GM18870 (cell line): ENCODE measurements at regions not wholly inside any gene's neighbourhood (a gene's known extent, or its start where the extent isn't known, plus 50 kb on each side); places are given as distances from the start of the nearest gene placed in this dataset.
"Not testable (repeated sequence)": the region's sequence is repeated elsewhere in the genome, so short reads cannot be mapped to it uniquely, and the experiment has no call there.

Source experiments
- ATAC-seq: cut with Tn5 transposase; IDR thresholded peaks from one replicate; pipeline ENCODE4 v1.9.1; 2021; ENCODE audit warnings: moderate library complexity; ENCODE audit not compliant: unreplicated experiment

- no peak for ATAC-seq
Observed at GRCh38 chr2:149732730-149733290, 145.2 kb upstream of the MMADHC start.

DNA sequence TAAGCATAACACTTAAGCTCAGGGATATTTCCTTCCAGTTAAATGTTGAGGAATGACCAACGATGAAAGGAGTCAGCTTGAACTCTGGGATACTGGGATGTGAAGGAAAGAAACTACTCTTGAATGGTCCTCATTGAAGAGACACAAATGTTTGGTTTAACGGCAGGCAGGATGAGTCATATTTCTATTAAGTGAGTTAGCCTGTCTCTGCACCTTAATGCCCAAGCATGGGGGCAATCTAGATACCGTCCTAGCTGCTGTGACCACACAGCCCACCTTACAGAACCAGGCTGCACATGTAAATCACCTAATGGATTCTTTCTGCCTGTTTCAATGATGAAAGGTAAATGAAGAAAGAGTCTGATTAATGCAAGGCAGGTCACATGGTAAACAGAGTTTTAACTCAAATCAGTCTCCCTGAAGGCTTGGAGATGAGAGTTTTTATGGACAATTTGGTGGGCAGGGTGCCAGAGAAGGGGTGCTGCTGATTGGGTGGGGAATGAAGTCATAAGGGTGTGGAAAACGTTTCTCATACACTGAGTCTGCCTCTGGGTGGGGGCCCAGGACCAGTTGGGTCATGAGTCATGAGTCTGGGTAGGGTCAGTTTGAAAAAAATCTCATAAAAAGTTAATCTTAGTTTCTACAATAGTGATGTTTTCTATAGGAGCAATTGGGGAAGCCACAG lies 144.6 kb upstream of the MMADHC start:
- no peak for ATAC-seq

DNA sequence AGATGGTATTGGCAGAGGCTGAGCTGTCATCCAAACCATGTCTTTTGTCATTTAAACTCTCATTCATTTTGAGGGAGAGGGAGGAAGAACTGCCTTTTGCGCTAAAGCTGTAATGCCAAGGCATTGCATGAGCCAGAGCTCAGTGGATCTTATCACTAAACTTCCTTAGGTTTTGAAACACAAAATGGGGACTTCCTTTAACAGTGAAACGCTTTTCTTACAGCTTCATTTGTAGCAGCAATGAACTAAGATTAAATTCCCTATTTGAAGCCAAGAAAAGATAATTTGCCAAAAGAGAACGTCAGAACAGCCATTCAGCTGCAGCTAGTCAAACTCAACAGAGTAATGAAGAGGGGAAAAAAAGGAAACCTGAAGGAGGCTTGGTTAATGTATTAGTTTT lies 143.5 kb upstream of the MMADHC start:
- ATAC-seq = no peak

GRCh38 chr2:149729586-149729985 lies 142.0 kb upstream of the MMADHC start:
- no peak for ATAC-seq

DNA sequence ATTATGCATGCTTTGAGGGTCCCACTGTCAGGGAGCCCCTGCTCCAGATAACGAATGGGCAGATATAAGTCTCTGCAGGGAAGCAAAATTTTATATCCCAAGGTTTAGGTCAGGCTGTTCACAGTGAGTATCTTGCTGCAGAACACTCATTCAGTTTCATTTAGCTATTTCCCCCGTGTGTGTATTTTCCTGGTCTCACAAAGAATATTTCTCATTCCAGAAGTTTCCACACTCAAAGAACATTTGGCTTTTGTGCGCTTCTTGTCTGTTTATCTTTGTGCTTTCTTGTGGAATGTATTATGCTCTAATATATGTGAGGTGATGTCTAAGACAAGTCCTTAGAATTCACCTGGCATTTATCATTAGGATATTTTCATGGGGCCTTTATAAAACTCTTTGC lies 140.4 kb upstream of the MMADHC start:
- no peak for ATAC-seq

- ATAC-seq = no peak
Observed at GRCh38 chr2:149725234-149725633, 137.7 kb upstream of the MMADHC start.

DNA sequence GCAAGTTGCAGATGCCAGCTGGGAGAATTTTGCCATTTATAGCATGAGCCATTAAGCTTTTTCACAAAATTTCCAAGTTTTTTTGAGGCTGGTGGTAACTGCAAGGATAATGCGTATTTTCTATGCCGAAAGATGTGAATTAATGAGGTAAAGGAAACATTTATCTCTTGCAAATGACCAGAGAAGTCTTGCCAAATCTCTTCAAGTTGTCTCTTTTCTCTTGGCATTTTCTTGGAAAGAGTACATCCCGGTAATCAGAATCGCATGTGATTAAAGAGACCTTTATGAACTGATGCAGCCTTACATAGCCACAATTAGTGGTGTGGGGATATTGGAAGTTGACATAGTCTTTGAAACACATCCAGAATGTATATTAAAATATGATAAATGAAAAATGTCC lies 136.5 kb upstream of the MMADHC start:
- ATAC-seq = no peak

GRCh38 chr2:149720615-149721014 lies 133.0 kb upstream of the MMADHC start:
- ATAC-seq = no peak

DNA sequence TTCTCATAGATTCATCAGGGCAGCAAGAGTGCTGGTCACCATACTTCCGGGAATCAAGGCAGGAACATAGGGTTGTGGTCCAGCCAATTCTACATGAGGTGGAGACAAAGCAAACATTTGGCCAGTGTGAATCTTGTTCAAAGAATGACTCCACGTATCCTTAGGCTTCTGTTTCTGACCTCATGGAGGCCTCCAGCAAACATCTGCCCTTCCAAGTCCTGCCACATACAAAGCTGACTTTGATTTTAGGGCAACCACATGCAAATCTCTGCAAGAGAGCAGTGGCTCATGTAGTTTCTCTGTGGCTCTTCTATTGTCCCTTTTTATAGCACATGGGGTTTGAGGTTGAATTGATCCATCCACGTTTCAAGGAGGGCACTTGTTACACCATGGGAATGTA lies 132.1 kb upstream of the MMADHC start:
- ATAC-seq = no peak

DNA sequence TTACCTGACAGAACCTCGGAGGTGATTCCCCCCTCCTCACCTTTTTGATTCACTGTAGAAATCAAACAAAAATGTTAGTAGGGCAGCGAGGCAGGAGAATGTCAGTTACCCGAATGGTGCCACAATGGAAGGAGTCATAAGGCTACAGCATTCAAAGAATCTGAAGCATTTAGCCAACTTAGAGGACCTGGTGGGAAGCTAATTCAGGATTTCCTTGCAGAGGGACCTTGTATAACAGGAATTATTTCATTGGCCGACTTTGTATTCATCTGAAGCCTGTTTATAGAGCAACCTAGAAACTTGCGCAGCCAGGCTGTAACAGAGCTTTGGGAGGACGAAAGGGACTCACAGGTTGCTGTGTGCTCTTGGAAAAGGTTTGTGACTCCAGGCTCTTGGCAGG lies 129.1 kb upstream of the MMADHC start:
- ATAC-seq = no peak

DNA sequence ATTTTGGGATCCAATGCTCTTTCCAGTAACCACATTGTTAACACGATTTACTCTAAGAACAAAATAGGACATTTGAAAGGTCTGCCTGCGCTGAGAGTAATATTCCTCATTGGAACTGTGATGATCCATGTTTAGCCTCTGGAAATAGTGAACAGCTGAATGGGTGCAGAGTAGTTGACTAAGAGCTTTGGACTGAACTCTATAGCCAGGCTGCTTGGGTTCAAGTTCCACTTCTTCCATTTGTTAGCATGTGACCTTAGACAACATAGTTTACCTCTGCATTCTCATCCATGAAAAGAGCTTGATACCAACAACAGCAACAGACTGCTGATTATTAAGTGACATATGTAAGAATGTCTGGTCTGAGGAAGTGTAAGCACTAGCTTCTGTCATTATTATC lies 128.3 kb upstream of the MMADHC start:
- no peak for ATAC-seq

DNA sequence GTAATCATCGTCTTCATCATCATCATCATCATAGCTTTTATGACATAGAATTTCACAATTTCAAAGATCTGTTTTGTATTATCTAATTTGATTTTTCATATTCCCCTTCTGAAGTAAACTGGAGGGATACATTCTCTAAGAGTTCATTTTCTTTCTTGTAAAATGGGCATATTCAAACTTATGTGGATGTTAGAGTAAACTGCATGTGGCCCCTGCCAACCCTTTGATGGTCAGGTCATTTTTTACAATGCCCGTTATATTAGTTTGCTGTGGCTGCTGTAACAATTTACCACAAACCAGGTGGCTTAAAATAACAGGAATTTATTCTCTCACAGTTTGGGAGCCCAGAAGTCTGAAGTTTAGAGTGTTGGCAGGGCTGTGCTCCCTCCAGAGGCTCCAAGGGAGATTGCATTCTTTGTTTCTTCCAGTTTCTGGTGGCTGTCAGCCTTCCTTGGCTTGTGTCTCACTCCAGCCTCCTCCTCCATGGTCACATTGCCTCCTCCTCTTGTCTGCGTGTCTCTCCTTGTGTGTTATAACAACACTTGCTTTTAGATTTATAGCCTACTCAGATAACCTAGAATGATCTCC lies 127.5 kb upstream of the MMADHC start:
- no peak for ATAC-seq

GRCh38 chr2:149709496-149710263 lies 122.1 kb upstream of the MMADHC start:
- ATAC-seq = no peak

GRCh38 chr2:149703281-149703680 lies 115.7 kb upstream of the MMADHC start:
- ATAC-seq = no peak

- ATAC-seq = no peak
Observed at GRCh38 chr2:149702571-149702970, 115.0 kb upstream of the MMADHC start.

DNA sequence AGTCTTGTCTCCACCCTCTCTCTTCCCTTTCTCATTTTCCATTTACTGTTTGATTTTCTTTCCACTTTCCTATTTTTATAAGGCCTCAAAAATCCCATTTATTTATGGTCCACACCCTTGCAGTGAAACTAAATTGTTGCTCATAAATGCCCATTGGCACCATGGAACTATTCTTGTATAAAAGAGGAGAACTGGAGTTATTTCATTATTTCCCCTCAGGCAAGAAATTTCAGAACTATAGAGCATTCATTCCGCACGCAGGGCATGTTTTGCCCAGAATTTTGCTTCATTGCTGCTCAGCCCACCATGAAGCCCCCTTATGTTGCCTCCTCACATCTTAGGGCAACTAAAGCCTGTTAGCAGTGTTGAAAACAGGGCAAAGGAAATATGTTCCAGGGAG lies 113.7 kb upstream of the MMADHC start:
- no peak for ATAC-seq

- ATAC-seq = no peak
Observed at GRCh38 chr2:149692961-149693396, 105.4 kb upstream of the MMADHC start.

DNA sequence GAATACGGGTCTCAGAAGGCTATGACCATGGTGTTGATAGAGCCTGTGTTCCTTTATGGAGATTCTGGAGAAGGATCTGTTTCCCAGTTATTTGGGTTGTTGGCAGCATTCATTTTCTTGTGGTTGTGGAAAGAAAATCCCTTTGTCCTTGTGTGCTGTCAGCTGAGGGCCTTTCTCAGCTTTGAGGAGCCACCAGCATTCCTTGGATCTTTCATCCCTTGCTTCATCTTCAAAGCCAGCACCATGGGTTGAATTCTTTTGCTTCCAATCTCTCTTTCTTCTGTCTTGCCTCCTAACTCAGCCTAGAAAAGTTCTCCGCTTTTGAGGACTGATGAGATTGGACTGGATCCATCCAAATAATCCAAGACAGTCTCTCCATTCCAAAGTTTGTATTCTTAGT lies 103.2 kb upstream of the MMADHC start:
- no peak for ATAC-seq

DNA sequence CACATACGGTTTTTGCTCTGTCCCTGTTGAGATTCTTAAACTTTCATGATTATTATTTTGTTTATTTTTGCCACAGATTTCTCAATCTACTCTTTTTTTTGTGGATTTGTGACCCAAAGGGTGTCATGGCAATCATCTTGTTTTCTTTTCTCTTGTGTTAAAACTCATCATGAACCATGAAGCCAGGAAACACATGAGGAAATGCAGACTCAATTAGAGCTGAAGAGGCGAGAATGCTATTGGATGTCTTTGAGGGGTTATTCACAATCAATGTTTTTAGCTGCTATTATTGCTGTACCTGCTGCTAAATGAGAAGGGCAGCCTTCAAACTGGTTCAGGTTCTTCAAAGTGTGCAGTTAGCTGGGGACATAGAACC lies 99.5 kb upstream of the MMADHC start:
- no peak for ATAC-seq

DNA sequence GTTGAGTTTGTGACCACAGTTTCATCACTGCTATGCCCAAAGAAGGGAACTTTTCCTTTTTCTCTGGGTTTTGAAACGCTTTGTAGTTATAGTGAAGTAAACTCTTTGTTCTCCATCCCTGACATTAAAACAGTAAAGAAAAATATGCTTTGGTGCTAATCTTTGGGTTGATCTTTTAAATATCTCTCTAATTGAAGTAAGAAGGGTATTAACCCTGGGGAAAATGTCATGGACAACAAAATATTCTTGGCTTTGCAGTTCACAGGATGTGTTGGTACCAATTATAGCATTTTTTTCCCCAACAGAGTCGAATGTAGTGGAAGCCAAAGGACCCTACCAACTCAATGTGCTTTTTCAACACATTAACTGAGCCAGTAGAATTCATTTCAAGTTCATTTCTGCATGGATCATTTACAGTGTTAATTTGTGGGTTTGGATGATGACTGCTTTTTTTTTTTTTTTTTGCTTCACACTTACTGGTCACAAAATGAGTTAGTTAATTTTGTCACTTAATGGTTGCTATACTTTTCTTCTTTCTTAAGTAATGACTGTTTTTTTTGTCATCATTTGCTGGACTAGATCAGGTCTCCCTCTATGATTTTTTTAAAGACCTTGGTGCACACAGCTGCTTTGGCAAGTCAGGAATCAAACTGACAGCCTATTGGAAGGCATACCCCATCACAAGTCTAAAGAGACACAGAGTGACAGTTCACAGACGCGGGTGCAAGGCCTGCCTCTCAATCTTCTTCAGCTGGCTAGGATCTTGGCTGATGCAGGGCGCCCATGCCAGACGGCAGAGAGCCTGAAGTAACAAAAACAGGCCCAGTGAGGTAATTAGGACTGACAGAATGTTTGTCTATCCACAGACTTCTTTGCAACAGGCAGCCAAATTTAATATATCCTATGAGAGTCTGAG lies 98.8 kb upstream of the MMADHC start:
- ATAC-seq = no peak

DNA sequence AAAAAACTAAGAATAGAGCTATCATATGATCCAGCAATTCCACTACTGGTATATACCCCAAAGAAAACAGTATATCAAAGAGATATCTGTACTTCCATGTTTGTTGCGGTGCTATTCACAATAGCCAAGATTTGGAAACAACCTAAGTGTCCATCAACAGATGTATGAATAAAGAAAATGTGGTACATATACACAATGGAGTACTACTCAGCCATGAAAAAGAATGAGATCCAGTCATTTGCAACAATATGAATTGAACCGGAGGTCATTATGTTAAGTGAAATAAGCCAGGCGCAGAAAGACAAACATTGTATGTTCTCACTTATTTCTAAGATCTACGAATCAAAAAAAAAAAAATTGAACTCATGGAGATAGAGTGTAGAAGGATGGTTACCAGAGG lies 97.8 kb upstream of the MMADHC start:
- ATAC-seq = not testable (repeated sequence)
